ENCODE measurements at regions not wholly inside any gene's neighbourhood (a gene's known extent, or its start where the extent isn't known, plus 50 kb on each side); places are given as distances from the start of the nearest gene placed in this dataset.
"Not testable (repeated sequence)": the region's sequence is repeated elsewhere in the genome, so short reads cannot be mapped to it uniquely, and the experiment has no call there.

DNA sequence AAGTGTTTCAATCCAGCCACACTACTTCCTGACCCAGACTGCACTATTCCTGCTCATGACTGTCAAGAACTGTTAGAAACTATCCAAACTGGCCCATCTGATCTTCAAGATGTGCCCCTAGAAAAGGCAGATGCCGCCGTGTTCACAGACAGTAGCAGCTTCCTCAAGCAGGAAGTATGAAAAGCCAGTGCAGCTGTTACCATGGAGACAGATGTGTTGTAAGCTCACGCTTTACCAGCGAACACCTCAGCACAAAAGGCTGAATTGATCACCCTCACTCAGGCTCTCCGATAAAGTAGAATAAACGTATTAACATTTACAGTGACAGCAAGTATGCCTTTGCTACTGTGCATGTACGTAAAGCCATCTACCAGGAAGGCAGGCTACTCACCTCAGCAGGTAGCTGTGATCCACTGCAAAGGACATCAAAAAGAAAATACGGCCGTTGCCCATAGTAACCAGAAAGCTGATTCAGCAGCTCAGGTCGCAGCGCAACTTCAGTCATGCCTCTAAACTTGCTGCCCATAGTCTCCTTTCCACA, 132.9 kb upstream of the ROPN1B start:
- TF ChIP-seq, protein P1, sequence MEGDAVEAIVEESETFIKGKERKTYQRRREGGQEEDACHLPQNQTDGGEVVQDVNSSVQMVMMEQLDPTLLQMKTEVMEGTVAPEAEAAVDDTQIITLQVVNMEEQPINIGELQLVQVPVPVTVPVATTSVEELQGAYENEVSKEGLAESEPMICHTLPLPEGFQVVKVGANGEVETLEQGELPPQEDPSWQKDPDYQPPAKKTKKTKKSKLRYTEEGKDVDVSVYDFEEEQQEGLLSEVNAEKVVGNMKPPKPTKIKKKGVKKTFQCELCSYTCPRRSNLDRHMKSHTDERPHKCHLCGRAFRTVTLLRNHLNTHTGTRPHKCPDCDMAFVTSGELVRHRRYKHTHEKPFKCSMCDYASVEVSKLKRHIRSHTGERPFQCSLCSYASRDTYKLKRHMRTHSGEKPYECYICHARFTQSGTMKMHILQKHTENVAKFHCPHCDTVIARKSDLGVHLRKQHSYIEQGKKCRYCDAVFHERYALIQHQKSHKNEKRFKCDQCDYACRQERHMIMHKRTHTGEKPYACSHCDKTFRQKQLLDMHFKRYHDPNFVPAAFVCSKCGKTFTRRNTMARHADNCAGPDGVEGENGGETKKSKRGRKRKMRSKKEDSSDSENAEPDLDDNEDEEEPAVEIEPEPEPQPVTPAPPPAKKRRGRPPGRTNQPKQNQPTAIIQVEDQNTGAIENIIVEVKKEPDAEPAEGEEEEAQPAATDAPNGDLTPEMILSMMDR (conservative IDR thresholded peaks at IDR 0.05 in 1 of 2, IDR thresholded peaks at IDR 0.05 in 1 of 2; ENCODE audit: low read depth in 1 of 2, low read length in 2 of 2), result not testable (repeated sequence)
- TF ChIP-seq EZH2 (IDR thresholded peaks at IDR 0.05; ENCODE audit: low read length, missing control alignments), result not testable (repeated sequence)
